PFSK-1 (cell line): ENCODE measurements at regions not wholly inside any gene's neighbourhood (a gene's known extent, or its start where the extent isn't known, plus 50 kb on each side); places are given as distances from the start of the nearest gene placed in this dataset.

Experiments used
- FOXP2 ChIP-seq: optimal IDR thresholded peaks from 2 replicates; pipeline ENCODE3; 2011; ENCODE audit warnings: borderline replicate concordance, control low read depth, inconsistent platforms; ENCODE audit not compliant: insufficient read depth; ENCODE audit errors: extremely low read length, extremely low read depth
- POLR2AphosphoS5 ChIP-seq: IDR thresholded peaks from 2 replicates; pipeline ENCODE4 v1.6.1; 2012; ENCODE audit warnings: low read depth, mild to moderate bottlenecking, control low read depth, low read length, moderate library complexity
- SIN3A ChIP-seq: IDR thresholded peaks from 2 replicates; pipeline ENCODE4 v1.6.1; 2012; ENCODE audit warnings: mild to moderate bottlenecking, low read length, moderate library complexity, borderline replicate concordance; ENCODE audit not compliant: insufficient read depth
- TAF1 ChIP-seq: IDR thresholded peaks from 2 replicates; pipeline ENCODE4 v1.6.1; 2012; ENCODE audit warnings: low read length, control low read depth, borderline replicate concordance; ENCODE audit not compliant: insufficient read depth
- TF ChIP-seq, protein P1 (sequence below), 2 experiments: IDR thresholded peaks; 2 replicates each; pipeline versions ENCODE4 v1.6.1 to v1.8.0; 2011 to 2012; ENCODE audit warnings: low read depth in 2 of 2, low read length in 2 of 2, control low read depth in 1 of 2, inconsistent platforms in 1 of 2, mild to moderate bottlenecking in 1 of 2, moderate library complexity in 1 of 2; ENCODE audit not compliant: insufficient read depth in 1 of 2

DNA sequence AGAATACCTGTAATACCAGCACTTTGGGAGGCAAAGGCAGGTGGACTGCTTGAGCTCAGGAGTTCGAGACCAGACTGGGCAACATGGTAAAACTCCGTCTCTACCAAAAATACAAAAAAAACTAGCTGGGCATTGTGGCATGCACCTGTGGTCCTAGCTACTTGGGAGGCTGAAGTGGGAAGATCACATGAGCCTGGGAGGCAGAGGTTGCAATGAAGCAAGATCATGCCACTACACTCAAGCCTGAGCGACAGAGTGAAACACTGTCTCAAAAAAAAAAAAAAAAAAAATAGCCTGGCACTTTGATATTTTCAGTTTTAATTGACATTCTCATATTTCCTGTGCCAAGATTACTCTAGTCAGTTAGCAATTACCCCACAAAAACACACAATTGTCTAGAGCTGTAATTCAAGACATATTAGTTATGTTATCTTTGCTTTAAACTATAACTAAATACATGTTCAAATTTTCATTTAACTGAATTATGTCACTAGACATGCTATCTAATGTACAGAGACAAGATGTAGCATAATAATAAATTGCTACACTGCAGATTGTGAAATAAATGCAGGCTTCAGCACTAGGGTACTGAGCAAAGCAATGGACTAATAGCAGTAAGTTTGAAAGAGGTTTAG, 378.2 kb upstream of the GRAMD2B start:
- TF ChIP-seq TAF1, result no peak
- TF ChIP-seq FOXP2, result no peak
- no peak for TF ChIP-seq SIN3A
- TF ChIP-seq, protein P1, sequence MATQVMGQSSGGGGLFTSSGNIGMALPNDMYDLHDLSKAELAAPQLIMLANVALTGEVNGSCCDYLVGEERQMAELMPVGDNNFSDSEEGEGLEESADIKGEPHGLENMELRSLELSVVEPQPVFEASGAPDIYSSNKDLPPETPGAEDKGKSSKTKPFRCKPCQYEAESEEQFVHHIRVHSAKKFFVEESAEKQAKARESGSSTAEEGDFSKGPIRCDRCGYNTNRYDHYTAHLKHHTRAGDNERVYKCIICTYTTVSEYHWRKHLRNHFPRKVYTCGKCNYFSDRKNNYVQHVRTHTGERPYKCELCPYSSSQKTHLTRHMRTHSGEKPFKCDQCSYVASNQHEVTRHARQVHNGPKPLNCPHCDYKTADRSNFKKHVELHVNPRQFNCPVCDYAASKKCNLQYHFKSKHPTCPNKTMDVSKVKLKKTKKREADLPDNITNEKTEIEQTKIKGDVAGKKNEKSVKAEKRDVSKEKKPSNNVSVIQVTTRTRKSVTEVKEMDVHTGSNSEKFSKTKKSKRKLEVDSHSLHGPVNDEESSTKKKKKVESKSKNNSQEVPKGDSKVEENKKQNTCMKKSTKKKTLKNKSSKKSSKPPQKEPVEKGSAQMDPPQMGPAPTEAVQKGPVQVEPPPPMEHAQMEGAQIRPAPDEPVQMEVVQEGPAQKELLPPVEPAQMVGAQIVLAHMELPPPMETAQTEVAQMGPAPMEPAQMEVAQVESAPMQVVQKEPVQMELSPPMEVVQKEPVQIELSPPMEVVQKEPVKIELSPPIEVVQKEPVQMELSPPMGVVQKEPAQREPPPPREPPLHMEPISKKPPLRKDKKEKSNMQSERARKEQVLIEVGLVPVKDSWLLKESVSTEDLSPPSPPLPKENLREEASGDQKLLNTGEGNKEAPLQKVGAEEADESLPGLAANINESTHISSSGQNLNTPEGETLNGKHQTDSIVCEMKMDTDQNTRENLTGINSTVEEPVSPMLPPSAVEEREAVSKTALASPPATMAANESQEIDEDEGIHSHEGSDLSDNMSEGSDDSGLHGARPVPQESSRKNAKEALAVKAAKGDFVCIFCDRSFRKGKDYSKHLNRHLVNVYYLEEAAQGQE (IDR thresholded peaks at IDR 0.05; ENCODE audit: insufficient read depth in 1 of 2, low read depth in 2 of 2, low read length in 2 of 2), result no peak
- TF ChIP-seq POLR2AphosphoS5, result no peak

DNA sequence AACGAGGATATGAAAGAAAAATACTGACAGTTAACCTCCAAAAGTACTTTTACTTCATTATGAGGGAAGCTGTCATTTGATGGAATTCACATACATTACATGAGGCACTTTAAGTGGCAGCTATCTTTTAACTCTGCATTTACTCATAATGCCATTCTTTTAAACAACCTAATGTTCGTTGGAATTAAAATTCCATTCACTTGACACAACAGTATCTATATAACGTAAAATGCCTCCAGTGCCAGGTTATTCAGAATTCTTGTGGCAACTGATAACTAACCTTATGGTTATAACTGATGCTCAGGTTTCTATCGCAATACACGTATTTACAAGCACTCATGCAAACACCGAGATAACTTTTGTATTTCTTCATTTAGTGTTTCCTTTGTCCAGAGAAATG, 376.9 kb upstream of the GRAMD2B start:
- TF ChIP-seq SIN3A, result no peak
- TF ChIP-seq, protein P1 (IDR thresholded peaks at IDR 0.05; ENCODE audit: insufficient read depth in 1 of 2, low read depth in 2 of 2, low read length in 2 of 2), result no peak

DNA sequence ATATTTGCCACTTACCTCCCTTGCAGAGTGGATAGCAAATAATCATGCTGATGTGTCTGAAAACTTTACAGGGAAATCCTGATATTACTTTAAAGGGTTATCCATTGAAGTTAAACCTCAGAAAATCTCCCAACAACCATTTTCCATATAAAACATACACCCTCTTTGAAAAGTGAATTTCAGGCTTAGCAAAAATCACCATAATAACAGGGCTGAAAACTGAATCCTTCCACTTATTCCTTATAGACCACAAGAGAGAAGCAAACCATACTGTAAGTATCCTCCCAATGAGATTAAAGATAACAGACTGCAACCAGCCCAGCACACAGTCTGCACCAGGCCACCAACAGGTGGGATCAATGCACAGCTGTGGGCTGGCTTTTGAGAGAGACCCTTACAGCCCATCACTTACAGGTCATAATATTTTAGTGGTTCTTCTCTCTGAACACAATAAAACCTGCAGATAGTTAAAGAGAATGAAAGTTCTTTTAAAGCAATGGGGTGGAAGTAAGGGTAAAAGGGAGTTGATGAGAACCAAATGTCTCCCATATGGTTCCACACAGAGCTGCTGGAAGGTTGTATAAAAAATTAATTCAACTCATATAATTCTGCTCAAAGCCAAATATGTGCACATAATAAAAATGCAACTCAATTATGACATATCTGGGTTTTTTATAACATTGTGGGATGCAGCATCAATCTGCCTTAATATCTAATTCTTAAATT, 376.2 kb upstream of the GRAMD2B start:
- TF ChIP-seq POLR2AphosphoS5 (no peak), TAF1 (no peak), FOXP2 (no peak), SIN3A (no peak)
- TF ChIP-seq, protein P1 (IDR thresholded peaks at IDR 0.05; ENCODE audit: insufficient read depth in 1 of 2, low read depth in 2 of 2, low read length in 2 of 2), result no peak

DNA sequence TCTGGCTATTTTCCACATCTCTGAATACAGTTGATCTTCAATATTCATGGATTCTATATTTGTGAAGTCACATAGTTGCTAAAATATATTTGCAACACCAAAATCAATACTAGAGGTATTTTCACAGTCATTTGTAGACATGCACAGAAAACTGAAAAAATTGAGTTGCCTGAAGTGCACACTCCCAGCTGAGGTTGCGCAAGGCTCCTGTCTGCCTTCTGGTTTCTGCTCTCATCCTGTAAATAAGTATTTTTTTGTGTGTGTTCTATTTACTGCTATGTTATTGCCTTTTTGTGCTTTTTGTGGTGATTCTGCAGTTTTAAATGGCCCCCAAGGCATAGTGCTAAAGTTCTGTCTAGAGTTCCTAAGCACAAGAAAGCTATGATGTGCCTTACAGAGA, 371.1 kb upstream of the GRAMD2B start:
- TF ChIP-seq TAF1 (no peak), POLR2AphosphoS5 (no peak), SIN3A (no peak), FOXP2 (no peak)
- TF ChIP-seq, protein P1 (IDR thresholded peaks at IDR 0.05; ENCODE audit: insufficient read depth in 1 of 2, low read depth in 2 of 2, low read length in 2 of 2), result no peak

DNA sequence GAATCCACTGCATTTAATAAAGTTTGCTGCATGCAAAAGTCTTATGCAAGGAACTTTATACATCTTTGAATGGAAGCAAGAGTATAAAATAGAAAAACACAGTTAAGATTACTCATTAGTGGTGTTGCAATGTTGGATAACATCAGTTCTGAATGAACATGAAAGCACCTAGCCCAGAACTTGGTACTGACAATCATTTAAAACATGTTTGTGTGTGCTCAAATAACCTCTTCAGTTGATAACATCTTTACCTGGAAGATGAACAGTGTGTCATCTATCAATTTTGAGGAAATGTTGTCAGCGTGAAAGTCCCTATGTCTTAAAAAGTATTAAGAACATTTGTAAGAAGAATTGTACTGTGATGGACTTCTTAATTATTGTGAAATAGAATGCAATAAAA, 370.4 kb upstream of the GRAMD2B start:
- TF ChIP-seq SIN3A (no peak), FOXP2 (no peak), TAF1 (no peak), POLR2AphosphoS5 (no peak)
- TF ChIP-seq, protein P1 (IDR thresholded peaks at IDR 0.05; ENCODE audit: insufficient read depth in 1 of 2, low read depth in 2 of 2, low read length in 2 of 2), result no peak
